ENCODE measurements at regions not wholly inside any gene's neighbourhood (a gene's known extent, or its start where the extent isn't known, plus 50 kb on each side); places are given as distances from the start of the nearest gene placed in this dataset.

DNA sequence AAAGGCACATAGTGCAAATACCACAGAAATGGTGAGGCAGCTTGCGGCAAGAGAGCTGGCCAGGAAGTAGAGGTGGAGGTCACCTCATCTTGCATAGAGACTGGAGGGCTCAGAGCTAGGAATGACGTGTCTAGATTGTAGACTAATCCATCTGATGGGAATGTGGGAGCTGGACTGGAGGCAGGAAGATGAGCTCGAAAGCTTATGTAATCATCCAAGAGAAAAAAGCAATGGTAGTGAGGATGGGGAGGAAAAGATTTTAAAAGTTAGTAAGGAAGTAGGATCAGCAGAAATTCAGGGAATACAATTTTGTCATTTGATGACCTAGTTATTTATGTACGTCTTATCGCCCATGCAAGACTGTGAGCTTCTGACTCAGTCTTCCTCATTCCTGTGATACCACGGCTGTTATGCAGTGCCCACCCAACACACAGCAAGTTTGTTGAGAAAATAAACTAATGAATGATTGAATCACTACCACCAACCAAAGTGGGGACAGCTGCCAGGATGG is 123.9 kb downstream of the RRAGC start:
- no peak for TF ChIP-seq GLIS3 (CRISPR knock-in tag; IDR thresholded peaks at IDR 0.05)
- no peak for TF ChIP-seq RARB (CRISPR knock-in tag; IDR thresholded peaks at IDR 0.05)
- TF ChIP-seq, protein P1, sequence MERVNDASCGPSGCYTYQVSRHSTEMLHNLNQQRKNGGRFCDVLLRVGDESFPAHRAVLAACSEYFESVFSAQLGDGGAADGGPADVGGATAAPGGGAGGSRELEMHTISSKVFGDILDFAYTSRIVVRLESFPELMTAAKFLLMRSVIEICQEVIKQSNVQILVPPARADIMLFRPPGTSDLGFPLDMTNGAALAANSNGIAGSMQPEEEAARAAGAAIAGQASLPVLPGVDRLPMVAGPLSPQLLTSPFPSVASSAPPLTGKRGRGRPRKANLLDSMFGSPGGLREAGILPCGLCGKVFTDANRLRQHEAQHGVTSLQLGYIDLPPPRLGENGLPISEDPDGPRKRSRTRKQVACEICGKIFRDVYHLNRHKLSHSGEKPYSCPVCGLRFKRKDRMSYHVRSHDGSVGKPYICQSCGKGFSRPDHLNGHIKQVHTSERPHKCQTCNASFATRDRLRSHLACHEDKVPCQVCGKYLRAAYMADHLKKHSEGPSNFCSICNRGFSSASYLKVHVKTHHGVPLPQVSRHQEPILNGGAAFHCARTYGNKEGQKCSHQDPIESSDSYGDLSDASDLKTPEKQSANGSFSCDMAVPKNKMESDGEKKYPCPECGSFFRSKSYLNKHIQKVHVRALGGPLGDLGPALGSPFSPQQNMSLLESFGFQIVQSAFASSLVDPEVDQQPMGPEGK (CRISPR knock-in tag; IDR thresholded peaks at IDR 0.05; ENCODE audit: borderline replicate concordance): no peak

Data from SK-N-SH treated with all-trans-retinoic acid at 6 μM for 48 hours (cell line).